Upper lobe of left lung (tissue), 6 donors: ENCODE measurements at regions not wholly inside any gene's neighbourhood (a gene's known extent, or its start where the extent isn't known, plus 50 kb on each side); places are given as distances from the start of the nearest gene placed in this dataset.

ENCODE experiments used
- ATAC-seq, 2 donors: fragments of 200-7000 bp; cut with Tn5 transposase; one replicate each; pipeline ENCODE4 v1.9.1; 2022; ENCODE audit warnings: mild to moderate bottlenecking in 2 of 2, moderate library complexity in 2 of 2; ENCODE audit not compliant: low FRiP score in 2 of 2
- DNase-seq, 2 donors: peaks; one replicate each; pipeline ENCODE4 v3.0.0-alpha.2; 2019 to 2020
- H3K27ac ChIP-seq, 4 donors: fragments of 200-600 bp; sonication (generic); one replicate each; pipeline ENCODE4 v1.5.1; 2016 to 2019
- H3K27me3 ChIP-seq, 4 donors: fragments of 200-600 bp; sonication (generic); one replicate each; pipeline ENCODE4 v1.5.1; 2017 to 2019
- H3K36me3 ChIP-seq, 4 donors: fragments of 200-600 bp; sonication (generic); one replicate each; pipeline ENCODE4 v1.5.1; 2016 to 2019
- H3K4me1 ChIP-seq, 4 donors: fragments of 200-600 bp; sonication (generic); one replicate each; pipeline ENCODE4 v1.5.1; 2018 to 2019
- H3K4me3 ChIP-seq, 4 donors: fragments of 200-600 bp; sonication (generic); one replicate each; pipeline ENCODE4 v1.5.1; 2017 to 2019; ENCODE audit warnings: mild to moderate bottlenecking in 2 of 4, moderate library complexity in 1 of 4
- H3K9me3 ChIP-seq, 4 donors: fragments of 200-600 bp; sonication (generic); one replicate each; pipeline ENCODE4 v1.5.1; 2018 to 2019
- EP300 ChIP-seq, 4 donors: sonication (generic); formaldehyde crosslinking; IDR thresholded peaks; one replicate each; pipeline ENCODE4 v1.5.1; 2017; ENCODE audit warnings: antibody characterized with exemption in 4 of 4, control low read depth in 2 of 4
- POLR2A ChIP-seq, 4 donors: fragments of 450-650 bp; IDR thresholded peaks; one replicate each; pipeline ENCODE4 v1.5.1; 2016 to 2017; ENCODE audit warnings: antibody characterized with exemption in 4 of 4, mild to moderate bottlenecking in 2 of 4
- POLR2AphosphoS5 ChIP-seq, 2 donors: sonication (generic); formaldehyde crosslinking; IDR thresholded peaks; one replicate each; pipeline ENCODE4 v1.5.1; 2017; ENCODE audit warnings: antibody characterized with exemption in 2 of 2
- WGBS, 2 donors: methylation state at CpG; one replicate each; pipeline ENCODE4 v1.1.5; 2017 to 2018; 5-methylcytosine and 5-hydroxymethylcytosine counted together
- TF ChIP-seq, protein P1 (sequence below), 6 experiments: fragments of 450-650 bp in 4 of 6; fragments of 200-600 bp in 2 of 6; sonication (generic) in 2 of 6; IDR thresholded peaks; one replicate each; pipeline ENCODE4 v1.5.1; 2016 to 2019; ENCODE audit warnings: antibody characterized with exemption in 6 of 6
- donor health status: DM: no; HTN: no; CAD: no; lungs with moderate emphysema.
- donor health status: DM: no; HTN: yes; CAD: no; lungs with severe emphysema.

DNA sequence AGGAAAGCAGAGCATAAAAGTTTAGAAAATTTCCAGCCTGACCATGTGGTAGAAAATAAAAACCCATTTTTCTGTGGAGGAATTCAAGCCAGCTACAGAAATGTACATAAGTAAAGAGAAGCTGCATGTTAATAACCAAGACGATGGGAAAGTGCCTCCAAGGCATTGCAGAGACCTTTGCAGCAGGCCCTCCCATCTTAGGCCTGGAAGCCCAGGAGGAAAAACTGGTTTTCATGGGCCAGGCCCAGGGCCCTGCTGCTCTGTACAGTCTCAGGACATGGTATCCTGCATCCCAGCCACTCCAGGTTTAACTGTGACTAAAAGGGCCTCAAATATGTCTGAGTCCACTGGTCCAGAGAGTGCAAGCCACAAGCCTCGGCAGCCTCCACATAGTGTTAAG is 754.8 kb upstream of the RIOK2 start:
- no peaks in the 10 kb centered on the region for H3K4me1 ChIP-seq
- no peak for DNase-seq
- TF ChIP-seq, protein P1, sequence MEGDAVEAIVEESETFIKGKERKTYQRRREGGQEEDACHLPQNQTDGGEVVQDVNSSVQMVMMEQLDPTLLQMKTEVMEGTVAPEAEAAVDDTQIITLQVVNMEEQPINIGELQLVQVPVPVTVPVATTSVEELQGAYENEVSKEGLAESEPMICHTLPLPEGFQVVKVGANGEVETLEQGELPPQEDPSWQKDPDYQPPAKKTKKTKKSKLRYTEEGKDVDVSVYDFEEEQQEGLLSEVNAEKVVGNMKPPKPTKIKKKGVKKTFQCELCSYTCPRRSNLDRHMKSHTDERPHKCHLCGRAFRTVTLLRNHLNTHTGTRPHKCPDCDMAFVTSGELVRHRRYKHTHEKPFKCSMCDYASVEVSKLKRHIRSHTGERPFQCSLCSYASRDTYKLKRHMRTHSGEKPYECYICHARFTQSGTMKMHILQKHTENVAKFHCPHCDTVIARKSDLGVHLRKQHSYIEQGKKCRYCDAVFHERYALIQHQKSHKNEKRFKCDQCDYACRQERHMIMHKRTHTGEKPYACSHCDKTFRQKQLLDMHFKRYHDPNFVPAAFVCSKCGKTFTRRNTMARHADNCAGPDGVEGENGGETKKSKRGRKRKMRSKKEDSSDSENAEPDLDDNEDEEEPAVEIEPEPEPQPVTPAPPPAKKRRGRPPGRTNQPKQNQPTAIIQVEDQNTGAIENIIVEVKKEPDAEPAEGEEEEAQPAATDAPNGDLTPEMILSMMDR (IDR thresholded peaks at IDR 0.05), result no peak
- TF ChIP-seq POLR2AphosphoS5 (IDR thresholded peaks at IDR 0.05) (no peak), EP300 (IDR thresholded peaks at IDR 0.05) (no peak)
- no peaks in the 10 kb centered on the region for H3K27me3 ChIP-seq
- H3K4me3 ChIP-seq, result no peak overlapping the region
- 83 to 84% methylated on average over 2 of the region's 2 CpGs for WGBS, 2 donors
- no peaks in the 10 kb centered on the region for H3K36me3 ChIP-seq
- no peaks in the 10 kb centered on the region for H3K9me3 ChIP-seq
- no peak overlapping the region for H3K27ac ChIP-seq
- ATAC-seq, result no peak

DNA sequence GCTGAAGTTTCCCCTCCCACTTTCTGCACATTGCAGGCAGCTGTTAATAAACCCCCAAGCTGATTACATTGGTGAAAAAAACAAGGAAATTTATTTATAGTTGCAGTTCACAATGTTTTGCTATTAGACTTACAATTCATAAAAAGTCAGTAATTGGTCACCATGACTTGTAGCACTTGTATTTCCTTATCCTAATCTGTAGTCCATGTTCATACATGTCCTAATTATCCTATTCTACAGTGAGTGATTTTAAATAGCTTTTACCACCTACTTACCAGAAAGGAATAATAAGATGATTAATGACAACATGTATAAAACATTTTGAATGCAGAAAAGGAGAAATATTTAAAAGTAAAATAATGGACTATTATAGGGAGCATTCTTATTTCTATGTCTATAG is 760.0 kb upstream of the RIOK2 start:
- H3K9me3 ChIP-seq, result no peaks in the 10 kb centered on the region
- no peak overlapping the region for H3K27ac ChIP-seq
- H3K27me3 ChIP-seq, result no peaks in the 10 kb centered on the region
- no peak for ATAC-seq
- no peaks in the 10 kb centered on the region for H3K4me1 ChIP-seq
- TF ChIP-seq POLR2A (IDR thresholded peaks at IDR 0.05) (no peak), EP300 (IDR thresholded peaks at IDR 0.05) (no peak), POLR2AphosphoS5 (IDR thresholded peaks at IDR 0.05) (no peak)
- TF ChIP-seq, protein P1 (IDR thresholded peaks at IDR 0.05), result no peak
- H3K36me3 ChIP-seq, result no peaks in the 10 kb centered on the region
- no peak for DNase-seq
- no peak overlapping the region for H3K4me3 ChIP-seq

DNA sequence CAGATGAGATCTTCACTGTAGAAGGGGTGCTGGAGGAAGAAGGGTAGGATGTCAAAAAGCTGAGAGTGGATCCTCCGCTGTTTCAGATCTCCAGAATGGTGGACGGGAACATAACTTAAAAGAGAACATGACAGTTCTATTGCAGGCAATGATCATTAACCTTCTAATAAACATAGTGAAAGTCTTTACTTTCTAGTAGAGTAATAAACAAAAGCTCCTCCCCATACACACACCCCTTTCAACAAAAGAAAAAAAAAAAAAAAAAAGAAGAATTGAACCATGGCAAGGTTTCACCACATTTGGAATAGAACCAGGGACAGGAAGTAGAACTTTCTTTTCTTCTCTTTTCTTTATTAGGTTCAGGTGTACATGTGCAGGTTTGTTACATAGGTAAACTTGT is 768.1 kb upstream of the RIOK2 start:
- no peak for DNase-seq
- TF ChIP-seq POLR2AphosphoS5 (IDR thresholded peaks at IDR 0.05) (no peak), EP300 (IDR thresholded peaks at IDR 0.05) (no peak), POLR2A (IDR thresholded peaks at IDR 0.05) (no peak)
- TF ChIP-seq, protein P1 (IDR thresholded peaks at IDR 0.05), result no peak
- no peaks in the 10 kb centered on the region for H3K36me3 ChIP-seq
- ATAC-seq, result no peak
- 94 to 95% methylated on average over 2 of the region's 2 CpGs for WGBS, 2 donors
- H3K4me1 ChIP-seq, result no peaks in the 10 kb centered on the region
- H3K27ac ChIP-seq, result no peak overlapping the region
- H3K4me3 ChIP-seq, result no peak overlapping the region
- no peaks in the 10 kb centered on the region for H3K27me3 ChIP-seq
- H3K9me3 ChIP-seq, result no peaks in the 10 kb centered on the region

DNA sequence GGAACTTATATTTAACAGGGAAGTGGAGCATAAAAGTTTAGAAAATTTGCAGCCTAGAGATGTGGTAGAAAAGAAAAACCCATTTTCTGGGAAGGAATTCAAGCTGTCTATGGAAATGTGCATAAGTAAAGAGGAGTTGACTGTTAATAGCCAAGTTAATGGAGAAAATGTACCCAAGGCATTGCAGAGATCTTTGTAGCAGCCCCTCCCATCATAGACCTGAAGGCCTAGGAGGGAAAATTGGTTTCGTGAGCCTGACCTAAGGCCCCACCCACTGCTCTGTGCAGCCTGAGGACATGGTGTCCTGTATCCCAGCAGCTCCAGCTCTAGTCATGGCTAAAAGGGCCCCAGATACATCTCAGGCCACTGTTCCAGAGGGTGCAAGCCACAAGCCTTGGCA is 772.4 kb upstream of the RIOK2 start:
- TF ChIP-seq, protein P1 (IDR thresholded peaks at IDR 0.05), result no peak
- TF ChIP-seq POLR2A (IDR thresholded peaks at IDR 0.05), result no peak
- no peak for TF ChIP-seq EP300 (IDR thresholded peaks at IDR 0.05)
- TF ChIP-seq POLR2AphosphoS5 (IDR thresholded peaks at IDR 0.05), result no peak
- DNase-seq (no peak), ATAC-seq (no peak)
- Histone ChIP-seq H3K27ac (no peak overlapping the region), H3K9me3 (no peaks in the 10 kb centered on the region), H3K4me3 (no peak overlapping the region), H3K4me1 (no peaks in the 10 kb centered on the region), H3K27me3 (no peaks in the 10 kb centered on the region), H3K36me3 (no peaks in the 10 kb centered on the region)
- 60 to 73% methylated on average over 1 of the region's 1 CpG for WGBS, 2 donors

DNA sequence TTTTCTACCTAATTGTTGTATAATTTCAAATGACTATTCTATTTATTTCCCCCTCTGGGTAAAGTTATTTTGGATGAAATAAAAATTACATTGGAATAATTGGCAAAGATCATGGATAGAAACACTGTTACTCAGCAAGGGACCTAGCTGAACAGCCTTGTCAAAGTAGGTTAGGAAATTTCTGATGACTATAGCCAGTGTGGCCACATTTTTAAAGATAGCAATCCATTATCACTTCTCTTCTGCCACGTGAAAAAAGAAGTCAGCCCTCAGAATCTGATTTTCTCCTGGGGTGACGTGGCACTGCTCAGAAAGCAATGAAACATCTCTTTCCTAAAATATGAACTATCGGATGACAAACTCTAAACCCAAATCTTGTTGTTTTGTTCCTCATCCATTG is 784.2 kb upstream of the RIOK2 start:
- WGBS, 2 donors, result 56 to 65% methylated on average over 3 of the region's 3 CpGs
- Histone ChIP-seq H3K9me3 (no peaks in the 10 kb centered on the region), H3K27me3 (no peaks in the 10 kb centered on the region), H3K4me3 (no peak overlapping the region), H3K27ac (no peak overlapping the region), H3K4me1 (no peaks in the 10 kb centered on the region), H3K36me3 (no peaks in the 10 kb centered on the region)
- DNase-seq, result no peak
- ATAC-seq, result no peak
- TF ChIP-seq, protein P1 (IDR thresholded peaks at IDR 0.05), result no peak
- no peak for TF ChIP-seq POLR2A (IDR thresholded peaks at IDR 0.05)
- no peak for TF ChIP-seq EP300 (IDR thresholded peaks at IDR 0.05)
- TF ChIP-seq POLR2AphosphoS5 (IDR thresholded peaks at IDR 0.05), result no peak
